AG10803 (cell line): ENCODE measurements at regions not wholly inside any gene's neighbourhood (a gene's known extent, or its start where the extent isn't known, plus 50 kb on each side); places are given as distances from the start of the nearest gene placed in this dataset.

ENCODE experiments used
- DNase-seq: peaks from one replicate; pipeline ENCODE4 v3.0.0; 2010; ENCODE audit warnings: low read depth
- H3K4me3 ChIP-seq: 2 replicates; pipeline ENCODE4 v1.5.1; 2011; ENCODE audit warnings: mild to moderate bottlenecking, low read length, control low read depth
- TF ChIP-seq, protein P1 (sequence below): conservative IDR thresholded peaks from 2 replicates; pipeline ENCODE4 v1.5.1; 2011; ENCODE audit warnings: mild to moderate bottlenecking, low read length, control low read depth, inconsistent platforms

DNA sequence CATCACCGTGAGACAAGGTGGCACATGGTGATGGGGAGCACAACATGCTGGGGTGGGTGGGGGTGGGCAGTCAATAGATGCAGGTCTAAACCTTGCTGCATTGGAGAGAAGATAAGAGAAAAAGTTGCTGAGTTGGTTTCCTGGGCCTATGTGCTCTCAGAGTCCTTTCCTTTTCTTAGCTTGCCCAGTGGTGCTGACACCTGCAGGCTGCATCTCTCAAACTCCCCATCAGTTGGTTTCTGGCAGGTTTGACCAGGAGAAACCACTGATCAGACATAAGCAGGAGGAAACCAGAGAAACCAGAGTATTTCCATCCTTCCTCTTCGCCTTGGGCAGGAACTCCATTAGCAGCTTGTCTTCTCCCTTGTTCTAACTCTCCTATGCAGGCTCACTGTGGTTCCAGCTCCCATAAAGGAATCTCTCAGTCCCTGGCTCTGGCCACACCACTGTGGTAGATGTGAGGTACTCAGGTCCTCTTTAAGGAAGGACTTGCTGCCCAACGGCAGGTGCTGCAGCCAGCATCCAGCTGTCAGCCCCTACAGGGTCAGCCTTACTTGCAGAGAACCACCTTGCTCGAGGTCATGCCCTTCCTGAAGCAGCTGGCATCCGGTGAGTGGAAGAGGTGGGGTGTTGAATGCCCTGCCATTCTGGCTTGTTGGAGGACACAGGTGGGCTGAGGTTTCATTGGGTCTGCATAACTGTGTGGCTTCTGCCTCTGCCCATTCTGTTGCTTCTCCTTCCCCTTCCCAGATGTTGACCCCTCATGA, 172.3 kb upstream of the ANKRD28 start:
- TF ChIP-seq, protein P1, sequence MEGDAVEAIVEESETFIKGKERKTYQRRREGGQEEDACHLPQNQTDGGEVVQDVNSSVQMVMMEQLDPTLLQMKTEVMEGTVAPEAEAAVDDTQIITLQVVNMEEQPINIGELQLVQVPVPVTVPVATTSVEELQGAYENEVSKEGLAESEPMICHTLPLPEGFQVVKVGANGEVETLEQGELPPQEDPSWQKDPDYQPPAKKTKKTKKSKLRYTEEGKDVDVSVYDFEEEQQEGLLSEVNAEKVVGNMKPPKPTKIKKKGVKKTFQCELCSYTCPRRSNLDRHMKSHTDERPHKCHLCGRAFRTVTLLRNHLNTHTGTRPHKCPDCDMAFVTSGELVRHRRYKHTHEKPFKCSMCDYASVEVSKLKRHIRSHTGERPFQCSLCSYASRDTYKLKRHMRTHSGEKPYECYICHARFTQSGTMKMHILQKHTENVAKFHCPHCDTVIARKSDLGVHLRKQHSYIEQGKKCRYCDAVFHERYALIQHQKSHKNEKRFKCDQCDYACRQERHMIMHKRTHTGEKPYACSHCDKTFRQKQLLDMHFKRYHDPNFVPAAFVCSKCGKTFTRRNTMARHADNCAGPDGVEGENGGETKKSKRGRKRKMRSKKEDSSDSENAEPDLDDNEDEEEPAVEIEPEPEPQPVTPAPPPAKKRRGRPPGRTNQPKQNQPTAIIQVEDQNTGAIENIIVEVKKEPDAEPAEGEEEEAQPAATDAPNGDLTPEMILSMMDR: no peak
- DNase-seq: no peak
- no peak overlapping the region for H3K4me3 ChIP-seq

DNA sequence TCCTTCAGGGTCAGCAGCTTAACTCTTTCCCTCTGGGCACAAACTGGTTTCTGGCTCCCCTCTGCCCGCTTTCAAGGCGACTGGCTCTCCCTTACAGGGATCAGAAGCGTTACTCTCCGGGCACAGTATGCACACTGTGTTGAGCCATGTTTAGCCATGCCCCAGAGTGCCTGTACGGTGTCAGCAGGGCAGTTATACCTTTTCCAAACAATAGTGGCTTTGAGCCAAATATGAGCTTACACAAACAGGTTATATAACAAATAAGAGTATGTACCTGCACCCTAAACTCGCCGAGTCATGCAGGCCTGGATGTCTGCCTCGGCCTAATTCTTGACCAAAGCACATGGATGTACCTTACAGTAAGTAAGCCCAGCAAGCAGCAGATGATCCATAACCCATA, 175.6 kb upstream of the ANKRD28 start:
- no peak overlapping the region for H3K4me3 ChIP-seq
- TF ChIP-seq, protein P1: no peak
- no peak for DNase-seq

DNA sequence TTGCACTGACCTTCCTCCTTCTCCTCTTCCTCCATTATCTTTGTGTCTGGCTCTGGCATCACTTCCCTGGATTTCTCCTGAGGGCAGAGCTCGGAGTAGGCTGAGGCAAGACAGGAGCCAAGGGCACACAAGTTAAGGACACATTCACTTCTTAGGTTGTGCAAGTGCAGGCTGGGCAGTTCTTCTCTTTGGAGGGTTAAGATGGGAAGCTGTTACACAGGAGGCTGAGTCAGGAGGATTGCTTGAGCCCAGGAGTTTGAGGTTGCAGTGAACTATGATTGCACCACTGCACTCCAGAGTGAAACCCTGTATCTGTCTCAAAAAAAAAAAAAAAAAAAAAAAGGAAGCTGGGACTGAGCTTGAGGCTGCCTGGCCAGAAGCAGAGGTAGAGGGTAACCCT, 176.2 kb upstream of the ANKRD28 start:
- TF ChIP-seq, protein P1: no peak
- no peak overlapping the region for H3K4me3 ChIP-seq
- no peak for DNase-seq

DNA sequence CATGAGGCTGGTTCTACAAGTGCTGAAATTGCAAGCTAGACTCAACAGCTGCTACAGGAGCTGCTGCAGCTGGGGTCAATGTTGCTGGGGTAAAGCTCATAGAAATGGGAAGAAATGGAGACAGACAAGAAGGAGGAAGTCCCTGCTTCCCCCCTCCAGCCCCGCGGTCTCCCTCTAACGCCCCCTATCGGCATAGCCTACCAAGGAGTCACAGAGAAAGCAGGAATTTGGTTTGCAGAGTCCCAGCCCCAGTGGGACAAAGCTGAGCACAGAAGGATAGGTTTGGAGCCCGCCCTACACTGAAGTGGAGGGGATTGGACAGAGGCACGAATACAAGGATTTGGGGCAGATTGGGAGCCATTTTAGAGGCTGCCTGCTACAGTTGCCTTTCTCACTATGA, 176.9 kb upstream of the ANKRD28 start:
- no peak overlapping the region for H3K4me3 ChIP-seq
- TF ChIP-seq, protein P1: no peak
- DNase-seq: no peak

DNA sequence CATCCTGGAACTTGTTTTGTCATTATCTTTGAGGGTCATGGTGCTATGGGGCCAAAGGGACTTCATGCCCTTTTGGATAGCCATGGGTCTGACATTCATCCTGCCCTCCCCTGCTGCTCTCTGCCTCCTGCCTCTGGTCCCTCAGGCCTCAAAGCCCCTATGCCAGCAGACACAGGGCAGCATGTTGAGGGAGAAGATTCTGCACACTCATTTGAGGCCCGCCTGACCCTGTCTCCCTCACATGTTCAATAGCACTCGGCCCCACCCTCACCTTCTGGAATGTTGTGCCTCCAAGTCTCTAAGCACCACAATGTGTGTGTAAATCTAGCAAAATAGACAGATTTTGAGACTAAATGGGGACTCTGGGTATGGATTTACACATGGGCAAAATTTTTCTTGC, 178.7 kb upstream of the ANKRD28 start:
- DNase-seq: no peak
- no peak overlapping the region for H3K4me3 ChIP-seq
- TF ChIP-seq, protein P1: no peak

- TF ChIP-seq, protein P1: no peak
- no peak for DNase-seq
- no peak overlapping the region for H3K4me3 ChIP-seq
These were observed 179.3 kb upstream of the ANKRD28 start for GRCh38 chr3:15977090-15977489.

GRCh38 chr3:15977598-15978232, 179.9 kb upstream of the ANKRD28 start:
- H3K4me3 ChIP-seq: no peak overlapping the region
- no peak for DNase-seq
- TF ChIP-seq, protein P1: no peak
